ENCODE measurements at regions not wholly inside any gene's neighbourhood (a gene's known extent, or its start where the extent isn't known, plus 50 kb on each side); places are given as distances from the start of the nearest gene placed in this dataset.

DNA sequence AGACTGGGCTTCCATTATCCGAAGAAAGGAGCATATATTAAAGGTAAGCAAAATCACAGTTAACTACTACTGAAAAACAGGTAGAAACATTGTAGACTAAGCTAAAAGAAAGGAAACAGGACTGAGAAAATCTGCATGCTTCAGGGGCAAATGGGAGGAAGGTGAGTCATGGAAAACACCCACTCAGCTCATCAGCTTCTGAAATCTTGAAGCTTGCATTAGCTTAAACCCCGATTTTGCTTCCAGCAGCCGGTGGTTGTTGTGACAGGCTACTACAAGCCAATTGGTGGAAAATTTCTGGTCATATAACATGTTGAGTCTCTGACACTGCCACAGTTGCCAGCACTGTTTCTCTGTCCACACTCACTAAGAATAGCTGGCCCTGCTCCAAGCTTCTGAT is 179.6 kb upstream of the PUM3 start:
- TF ChIP-seq POLR2A (IDR thresholded peaks at IDR 0.05) = no peak
- TF ChIP-seq, protein P1, sequence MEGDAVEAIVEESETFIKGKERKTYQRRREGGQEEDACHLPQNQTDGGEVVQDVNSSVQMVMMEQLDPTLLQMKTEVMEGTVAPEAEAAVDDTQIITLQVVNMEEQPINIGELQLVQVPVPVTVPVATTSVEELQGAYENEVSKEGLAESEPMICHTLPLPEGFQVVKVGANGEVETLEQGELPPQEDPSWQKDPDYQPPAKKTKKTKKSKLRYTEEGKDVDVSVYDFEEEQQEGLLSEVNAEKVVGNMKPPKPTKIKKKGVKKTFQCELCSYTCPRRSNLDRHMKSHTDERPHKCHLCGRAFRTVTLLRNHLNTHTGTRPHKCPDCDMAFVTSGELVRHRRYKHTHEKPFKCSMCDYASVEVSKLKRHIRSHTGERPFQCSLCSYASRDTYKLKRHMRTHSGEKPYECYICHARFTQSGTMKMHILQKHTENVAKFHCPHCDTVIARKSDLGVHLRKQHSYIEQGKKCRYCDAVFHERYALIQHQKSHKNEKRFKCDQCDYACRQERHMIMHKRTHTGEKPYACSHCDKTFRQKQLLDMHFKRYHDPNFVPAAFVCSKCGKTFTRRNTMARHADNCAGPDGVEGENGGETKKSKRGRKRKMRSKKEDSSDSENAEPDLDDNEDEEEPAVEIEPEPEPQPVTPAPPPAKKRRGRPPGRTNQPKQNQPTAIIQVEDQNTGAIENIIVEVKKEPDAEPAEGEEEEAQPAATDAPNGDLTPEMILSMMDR (IDR thresholded peaks at IDR 0.05) = no peak
